Right atrium auricular region (tissue), 2 donors: ENCODE measurements at regions not wholly inside any gene's neighbourhood (a gene's known extent, or its start where the extent isn't known, plus 50 kb on each side); places are given as distances from the start of the nearest gene placed in this dataset.
"Not testable (repeated sequence)": the region's sequence is repeated elsewhere in the genome, so short reads cannot be mapped to it uniquely, and the experiment has no call there.

Experiments
- DNase-seq: peaks from one replicate; pipeline ENCODE4 v3.0.0-alpha.2; 2019; ENCODE audit warnings: low spot score
- H3K27ac ChIP-seq, 2 donors: fragments of 200-600 bp; sonication (generic); 1 replicate in 1 of 2; 2 replicates in 1 of 2; pipeline ENCODE4 v1.5.1; 2016 to 2019
- H3K27me3 ChIP-seq, 2 donors: fragments of 200-600 bp; sonication (generic); one replicate each; pipeline versions ENCODE4 v1.5.1 to v1.6.0; 2017 to 2019
- H3K36me3 ChIP-seq: fragments of 200-600 bp; sonication (generic); one replicate; pipeline ENCODE4 v1.5.1; 2016
- H3K4me1 ChIP-seq, 2 donors: fragments of 200-600 bp; sonication (generic); one replicate each; pipeline versions ENCODE4 v1.5.1 to v1.6.0; 2017 to 2019
- H3K4me3 ChIP-seq, 2 donors: fragments of 200-600 bp; sonication (generic); 1 replicate in 1 of 2; 2 replicates in 1 of 2; pipeline ENCODE4 v1.5.1; 2017 to 2019; ENCODE audit warnings: mild to moderate bottlenecking in 1 of 2, moderate library complexity in 1 of 2
- H3K9me3 ChIP-seq, 2 donors: fragments of 200-600 bp; sonication (generic); one replicate each; pipeline ENCODE4 v1.5.1; 2019
- TF ChIP-seq, protein P1 (sequence below), 2 donors: fragments of 200-600 bp; sonication (generic); IDR thresholded peaks; one replicate each; pipeline ENCODE4 v1.5.1; 2019; ENCODE audit warnings: antibody characterized with exemption in 2 of 2

DNA sequence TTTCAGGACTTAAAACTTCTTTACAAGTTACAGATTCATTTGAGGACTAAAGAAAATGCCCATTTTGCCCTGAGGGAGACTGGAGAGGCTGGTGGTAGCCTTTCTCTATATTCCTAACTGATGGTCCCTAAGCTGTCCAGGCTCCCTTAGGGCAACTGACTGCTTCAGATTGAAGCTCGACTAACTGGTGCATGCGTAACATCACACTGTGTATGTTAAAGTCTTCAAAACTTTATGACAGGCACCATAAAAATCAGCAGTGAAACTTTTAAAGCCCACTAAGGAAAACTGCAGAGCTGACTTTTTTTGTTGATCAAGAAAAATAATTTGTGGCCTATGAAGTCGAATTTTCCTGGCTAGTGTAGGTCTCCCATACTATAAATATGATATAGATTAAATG lies 233.0 kb upstream of the RPS23 start:
- H3K4me1 ChIP-seq = no peaks in the 10 kb centered on the region
- TF ChIP-seq, protein P1, sequence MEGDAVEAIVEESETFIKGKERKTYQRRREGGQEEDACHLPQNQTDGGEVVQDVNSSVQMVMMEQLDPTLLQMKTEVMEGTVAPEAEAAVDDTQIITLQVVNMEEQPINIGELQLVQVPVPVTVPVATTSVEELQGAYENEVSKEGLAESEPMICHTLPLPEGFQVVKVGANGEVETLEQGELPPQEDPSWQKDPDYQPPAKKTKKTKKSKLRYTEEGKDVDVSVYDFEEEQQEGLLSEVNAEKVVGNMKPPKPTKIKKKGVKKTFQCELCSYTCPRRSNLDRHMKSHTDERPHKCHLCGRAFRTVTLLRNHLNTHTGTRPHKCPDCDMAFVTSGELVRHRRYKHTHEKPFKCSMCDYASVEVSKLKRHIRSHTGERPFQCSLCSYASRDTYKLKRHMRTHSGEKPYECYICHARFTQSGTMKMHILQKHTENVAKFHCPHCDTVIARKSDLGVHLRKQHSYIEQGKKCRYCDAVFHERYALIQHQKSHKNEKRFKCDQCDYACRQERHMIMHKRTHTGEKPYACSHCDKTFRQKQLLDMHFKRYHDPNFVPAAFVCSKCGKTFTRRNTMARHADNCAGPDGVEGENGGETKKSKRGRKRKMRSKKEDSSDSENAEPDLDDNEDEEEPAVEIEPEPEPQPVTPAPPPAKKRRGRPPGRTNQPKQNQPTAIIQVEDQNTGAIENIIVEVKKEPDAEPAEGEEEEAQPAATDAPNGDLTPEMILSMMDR (IDR thresholded peaks at IDR 0.05) = no peak
- no peak overlapping the region for H3K4me3 ChIP-seq
- DNase-seq = no peak
- H3K36me3 ChIP-seq = no peaks in the 10 kb centered on the region
- H3K9me3 ChIP-seq = peaks cover 0 to 5% of the 10 kb centered on the region in 2 donors
- H3K27me3 ChIP-seq = no peaks in the 10 kb centered on the region
- H3K27ac ChIP-seq = no peak overlapping the region

DNA sequence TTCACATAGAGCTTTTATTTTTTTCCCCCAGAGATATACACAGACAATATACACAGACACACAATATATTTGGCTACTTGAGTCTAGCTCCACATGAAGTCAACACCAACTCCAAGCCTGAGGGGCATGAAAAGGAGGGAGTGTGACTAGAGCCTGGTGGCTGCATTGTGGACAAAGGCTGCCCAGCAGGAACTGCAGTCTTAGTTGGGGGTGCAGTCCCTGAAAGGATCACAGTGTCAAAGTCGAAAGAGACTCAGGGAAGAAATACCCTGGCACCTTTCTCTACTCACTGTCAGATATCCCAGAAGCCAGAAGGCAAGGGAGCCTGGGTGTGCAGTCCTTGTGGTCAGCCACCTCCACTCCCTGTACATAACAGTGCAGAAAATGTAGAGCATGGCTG lies 231.6 kb upstream of the RPS23 start:
- no peaks in the 10 kb centered on the region for H3K36me3 ChIP-seq
- H3K4me1 ChIP-seq = no peaks in the 10 kb centered on the region
- no peak overlapping the region for H3K4me3 ChIP-seq
- H3K27me3 ChIP-seq = no peaks in the 10 kb centered on the region
- no peak overlapping the region for H3K27ac ChIP-seq
- peaks cover 0 to 5% of the 10 kb centered on the region in 2 donors for H3K9me3 ChIP-seq
- TF ChIP-seq, protein P1 (IDR thresholded peaks at IDR 0.05) = no peak
- no peak for DNase-seq

DNA sequence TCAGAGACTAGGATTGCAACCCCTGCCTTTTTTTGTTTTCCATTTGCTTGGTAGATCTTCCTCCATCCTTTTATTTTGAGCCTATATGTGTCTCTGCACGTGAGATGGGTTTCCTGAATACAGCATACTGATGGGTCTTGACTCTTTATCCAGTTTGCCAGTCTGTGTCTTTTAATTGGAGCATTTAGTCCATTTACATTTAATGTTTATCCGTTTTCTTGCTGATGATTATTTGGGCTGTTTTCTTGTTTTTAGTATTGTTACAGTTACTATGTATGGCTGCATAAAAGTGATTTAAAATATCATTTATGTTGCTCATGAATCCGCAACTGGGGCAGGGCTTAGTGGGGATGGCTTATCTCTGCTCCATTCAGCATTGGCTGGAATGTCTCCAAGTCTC lies 228.2 kb upstream of the RPS23 start:
- not testable (repeated sequence) for DNase-seq, H3K9me3 ChIP-seq, H3K36me3 ChIP-seq, H3K27me3 ChIP-seq, H3K4me3 ChIP-seq, H3K27ac ChIP-seq, H3K4me1 ChIP-seq

DNA sequence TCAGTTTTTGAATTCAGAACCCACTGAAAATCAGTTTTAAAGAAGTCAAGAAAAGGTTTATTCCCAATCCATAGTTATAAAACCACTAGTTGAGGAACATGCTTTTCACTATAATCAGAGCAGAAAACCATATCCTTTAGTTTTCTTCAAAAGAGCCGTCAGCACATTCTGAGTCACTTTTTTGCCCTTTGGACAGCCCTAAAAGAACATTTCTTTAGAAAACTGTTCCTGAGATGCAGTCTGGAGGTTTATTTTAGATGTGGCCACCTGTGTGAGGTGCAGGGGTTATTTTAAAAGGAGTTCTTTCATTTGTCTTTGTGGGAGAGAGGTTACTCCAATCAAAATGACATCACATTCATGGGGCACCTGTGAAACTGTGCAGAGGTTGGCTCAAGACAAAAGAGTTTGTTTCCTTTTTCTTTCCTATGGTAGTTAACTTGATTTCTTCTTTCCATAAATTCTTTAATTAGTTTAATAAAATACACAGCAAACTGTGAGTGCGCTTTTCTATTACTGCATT lies 221.6 kb upstream of the RPS23 start:
- Histone ChIP-seq H3K4me1 (no peaks in the 10 kb centered on the region), H3K27ac (no peak overlapping the region), H3K4me3 (no peak overlapping the region), H3K36me3 (no peaks in the 10 kb centered on the region), H3K27me3 (no peaks in the 10 kb centered on the region), H3K9me3 (peaks cover 0 to 7% of the 10 kb centered on the region in 2 donors)
- no peak for DNase-seq
- TF ChIP-seq, protein P1 (IDR thresholded peaks at IDR 0.05) = no peak

DNA sequence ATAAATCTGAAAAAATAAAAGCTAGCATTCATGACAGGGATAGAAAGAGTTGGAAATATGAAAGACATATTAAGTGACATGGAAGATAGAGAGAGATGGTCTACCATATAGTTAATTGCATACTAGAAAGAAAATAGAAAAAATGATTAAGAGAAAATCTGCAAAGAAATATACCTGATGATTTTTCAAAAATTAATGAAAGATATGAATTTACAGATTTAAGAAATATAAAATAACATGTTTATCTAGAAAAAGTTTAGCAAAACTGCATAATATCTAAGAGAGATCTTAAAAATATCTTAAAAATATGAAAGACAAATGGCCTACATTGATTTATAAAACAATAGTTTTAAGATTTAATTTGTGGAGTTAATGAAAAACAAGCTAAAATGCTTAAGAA lies 219.1 kb upstream of the RPS23 start:
- Histone ChIP-seq H3K36me3 (no peaks in the 10 kb centered on the region), H3K9me3 (peaks cover 0 to 7% of the 10 kb centered on the region in 2 donors), H3K27me3 (no peaks in the 10 kb centered on the region), H3K27ac (no peak overlapping the region), H3K4me3 (no peak overlapping the region), H3K4me1 (no peaks in the 10 kb centered on the region)
- no peak for DNase-seq
- TF ChIP-seq, protein P1 (IDR thresholded peaks at IDR 0.05) = no peak

DNA sequence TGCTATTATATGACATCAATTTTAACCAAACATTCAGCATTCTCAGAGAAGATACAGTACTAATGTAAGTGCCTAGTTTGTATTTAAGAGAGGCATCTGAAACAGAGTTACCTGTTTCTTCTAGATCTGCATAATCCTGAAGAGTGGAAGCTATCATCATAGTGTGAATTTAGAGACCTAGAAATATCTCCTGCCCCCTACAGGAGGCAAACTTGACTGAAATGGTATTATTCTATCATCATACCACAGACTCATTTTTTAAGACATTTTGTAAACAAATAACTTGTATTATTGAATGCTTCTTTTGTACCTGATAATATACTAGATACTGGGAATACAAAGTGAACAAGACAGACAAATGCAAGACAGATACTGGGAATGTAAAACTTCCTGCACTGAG lies 216.8 kb upstream of the RPS23 start:
- DNase-seq = no peak
- Histone ChIP-seq H3K4me1 (no peaks in the 10 kb centered on the region), H3K27me3 (no peaks in the 10 kb centered on the region), H3K27ac (no peak overlapping the region), H3K4me3 (no peak overlapping the region), H3K9me3 (peaks cover 0 to 7% of the 10 kb centered on the region in 2 donors), H3K36me3 (no peaks in the 10 kb centered on the region)
- TF ChIP-seq, protein P1 (IDR thresholded peaks at IDR 0.05) = no peak
